Fibroblast of mammary gland (primary cell): ENCODE measurements at regions not wholly inside any gene's neighbourhood (a gene's known extent, or its start where the extent isn't known, plus 50 kb on each side); places are given as distances from the start of the nearest gene placed in this dataset.
A peak's percentile ranks its signal among the peaks of the same experiment; 100 is the strongest.
"Not testable (repeated sequence)": the region's sequence is repeated elsewhere in the genome, so short reads cannot be mapped to it uniquely, and the experiment has no call there.

Experiments
- DNase-seq: peaks from one replicate; pipeline ENCODE4 v3.0.0-alpha.2; 2010; ENCODE audit warnings: low read depth
- H3K4me3 ChIP-seq: 2 replicates; pipeline ENCODE4 v1.5.1; 2011; ENCODE audit warnings: low read depth, mild to moderate bottlenecking, low read length, moderate library complexity; ENCODE audit not compliant: control insufficient read depth
- CTCF ChIP-seq: conservative IDR thresholded peaks from 2 replicates; pipeline ENCODE4 v1.5.1; 2011; ENCODE audit warnings: low read depth, low read length, inconsistent platforms; ENCODE audit not compliant: control insufficient read depth, insufficient read depth

DNA sequence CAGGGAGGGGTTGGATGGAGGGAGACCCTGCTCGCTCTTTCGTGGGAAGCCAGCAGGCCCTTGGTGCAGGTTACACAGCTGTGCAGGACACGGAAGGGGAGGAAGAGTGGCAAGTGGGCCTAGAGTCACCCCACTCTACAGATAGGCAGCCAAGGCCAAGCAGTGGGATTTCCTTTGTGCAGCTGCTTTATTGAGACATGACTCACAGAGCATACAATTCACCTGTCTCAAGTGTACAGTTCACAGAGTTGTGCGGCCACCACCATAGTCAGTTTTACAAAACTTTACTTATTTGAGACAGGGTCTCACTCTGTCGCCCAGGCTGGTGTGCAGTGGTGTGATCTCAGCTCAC lies 91.2 kb upstream of the CIBAR2 start:
- no peak overlapping the region for H3K4me3 ChIP-seq
- TF ChIP-seq CTCF, result no peak
- no peak for DNase-seq

GRCh38 chr16:85204242-85205010 lies 92.2 kb upstream of the CIBAR2 start:
- no peak for TF ChIP-seq CTCF
- H3K4me3 ChIP-seq, result no peak overlapping the region
- peak; percentile 93 for DNase-seq

DNA sequence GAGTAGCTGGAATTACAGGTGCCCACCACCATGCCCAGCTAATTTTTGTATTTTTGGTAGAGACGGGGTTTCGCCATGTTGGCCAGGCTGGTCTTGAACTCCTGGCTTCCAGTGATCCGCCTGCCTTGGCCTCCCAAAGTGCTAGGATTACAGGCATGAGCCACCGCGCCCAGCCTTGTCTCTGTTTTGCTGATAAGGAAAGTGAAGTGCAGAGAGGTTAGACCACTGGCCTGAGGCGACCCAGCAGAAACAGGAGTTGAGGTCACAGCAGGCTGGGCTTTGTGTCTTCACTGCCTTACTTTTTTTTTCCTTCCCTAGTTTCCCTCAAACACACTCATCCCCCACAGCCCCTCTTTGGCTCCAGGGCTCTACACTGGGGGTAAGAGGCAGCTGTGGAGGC lies 93.0 kb upstream of the CIBAR2 start:
- H3K4me3 ChIP-seq, DNase-seq: not testable (repeated sequence)

GRCh38 chr16:85205747-85206471 lies 93.6 kb upstream of the CIBAR2 start:
- no peak for TF ChIP-seq CTCF
- peak; percentile 81 for DNase-seq
- no peak overlapping the region for H3K4me3 ChIP-seq

GRCh38 chr16:85206472-85207356 lies 94.4 kb upstream of the CIBAR2 start:
- DNase-seq, result no peak
- H3K4me3 ChIP-seq, result no peak overlapping the region
- no peak for TF ChIP-seq CTCF

DNA sequence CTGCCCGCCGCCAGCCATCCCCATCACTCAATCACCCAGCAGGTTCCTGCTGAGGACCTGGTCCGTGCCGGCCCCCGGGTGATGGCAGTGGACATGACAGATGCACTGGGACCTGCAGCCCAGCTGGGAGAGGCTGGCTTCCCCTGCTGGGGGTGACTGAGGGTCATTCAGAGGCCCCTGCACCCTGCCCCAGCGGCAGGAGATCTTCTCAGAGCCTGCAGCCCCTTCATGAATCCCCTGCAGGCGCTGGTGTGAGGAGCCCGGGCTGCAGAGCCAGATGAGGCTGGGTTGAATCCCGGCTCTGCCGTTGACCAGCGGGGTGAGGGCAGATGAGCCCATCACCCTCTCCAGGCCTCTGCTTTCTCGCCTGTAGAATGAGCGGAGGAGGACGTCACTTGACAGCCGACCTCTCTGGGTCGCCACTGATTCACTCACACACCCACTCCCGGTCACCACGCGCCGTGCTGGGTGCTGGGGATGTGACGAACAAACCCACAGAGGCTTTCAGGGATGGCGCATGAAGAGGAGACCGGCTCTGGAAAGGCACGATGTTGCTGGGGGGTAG lies 95.2 kb upstream of the CIBAR2 start:
- H3K4me3 ChIP-seq, result no peak overlapping the region
- no peak for TF ChIP-seq CTCF
- peak; percentile 56 for DNase-seq
